Ovary (tissue), 3 donors: ENCODE measurements at regions not wholly inside any gene's neighbourhood (a gene's known extent, or its start where the extent isn't known, plus 50 kb on each side); places are given as distances from the start of the nearest gene placed in this dataset.

ENCODE experiments used
- POLR2A ChIP-seq: fragments of 450-650 bp; IDR thresholded peaks from one replicate; pipeline ENCODE4 v1.6.1; 2017; ENCODE audit warnings: antibody characterized with exemption, mild to moderate bottlenecking, moderate library complexity
- TF ChIP-seq, protein P1 (sequence below), 3 donors: fragments of 450-650 bp in 2 of 3; fragments of 200-600 bp in 1 of 3; IDR thresholded peaks; one replicate each; pipeline versions ENCODE4 v1.5.1 to v1.8.0; 2016 to 2022; ENCODE audit warnings: antibody characterized with exemption in 3 of 3, mild to moderate bottlenecking in 1 of 3
- donor health status: DM: no; HTN: no; CAD: no.

DNA sequence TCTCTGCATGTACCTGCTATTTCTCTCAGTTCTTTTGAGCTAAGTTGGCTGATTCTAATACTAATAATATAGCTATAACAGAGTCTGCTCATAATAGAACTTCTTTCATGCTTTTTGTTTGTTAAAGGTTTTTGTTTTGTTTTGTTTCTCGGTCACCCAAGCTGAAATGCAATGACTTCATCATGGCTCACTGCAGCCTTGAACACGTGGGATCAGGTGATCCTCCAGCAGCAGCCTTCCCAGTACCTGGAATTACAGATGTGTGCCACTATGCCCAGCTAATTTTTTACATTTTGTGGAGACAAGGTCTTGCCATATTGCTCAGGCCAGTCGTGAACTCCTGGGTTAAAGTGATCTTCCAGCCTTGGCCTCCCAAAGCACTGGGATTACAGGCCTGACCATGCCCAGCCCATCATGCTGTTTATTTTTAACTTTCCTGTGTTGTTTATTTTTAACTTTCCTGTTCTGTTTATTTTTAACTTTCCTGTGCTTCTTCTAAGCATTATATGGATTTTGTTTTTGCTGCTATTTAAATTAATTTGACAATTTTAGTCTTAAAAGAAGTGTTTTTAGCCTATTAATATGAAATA lies 763.8 kb upstream of the CDH7 start:
- TF ChIP-seq, protein P1, sequence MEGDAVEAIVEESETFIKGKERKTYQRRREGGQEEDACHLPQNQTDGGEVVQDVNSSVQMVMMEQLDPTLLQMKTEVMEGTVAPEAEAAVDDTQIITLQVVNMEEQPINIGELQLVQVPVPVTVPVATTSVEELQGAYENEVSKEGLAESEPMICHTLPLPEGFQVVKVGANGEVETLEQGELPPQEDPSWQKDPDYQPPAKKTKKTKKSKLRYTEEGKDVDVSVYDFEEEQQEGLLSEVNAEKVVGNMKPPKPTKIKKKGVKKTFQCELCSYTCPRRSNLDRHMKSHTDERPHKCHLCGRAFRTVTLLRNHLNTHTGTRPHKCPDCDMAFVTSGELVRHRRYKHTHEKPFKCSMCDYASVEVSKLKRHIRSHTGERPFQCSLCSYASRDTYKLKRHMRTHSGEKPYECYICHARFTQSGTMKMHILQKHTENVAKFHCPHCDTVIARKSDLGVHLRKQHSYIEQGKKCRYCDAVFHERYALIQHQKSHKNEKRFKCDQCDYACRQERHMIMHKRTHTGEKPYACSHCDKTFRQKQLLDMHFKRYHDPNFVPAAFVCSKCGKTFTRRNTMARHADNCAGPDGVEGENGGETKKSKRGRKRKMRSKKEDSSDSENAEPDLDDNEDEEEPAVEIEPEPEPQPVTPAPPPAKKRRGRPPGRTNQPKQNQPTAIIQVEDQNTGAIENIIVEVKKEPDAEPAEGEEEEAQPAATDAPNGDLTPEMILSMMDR (IDR thresholded peaks at IDR 0.05), result no peak
- no peak for TF ChIP-seq POLR2A
